ENCODE measurements at regions not wholly inside any gene's neighbourhood (a gene's known extent, or its start where the extent isn't known, plus 50 kb on each side); places are given as distances from the start of the nearest gene placed in this dataset.
"Not testable (repeated sequence)": the region's sequence is repeated elsewhere in the genome, so short reads cannot be mapped to it uniquely, and the experiment has no call there.

DNA sequence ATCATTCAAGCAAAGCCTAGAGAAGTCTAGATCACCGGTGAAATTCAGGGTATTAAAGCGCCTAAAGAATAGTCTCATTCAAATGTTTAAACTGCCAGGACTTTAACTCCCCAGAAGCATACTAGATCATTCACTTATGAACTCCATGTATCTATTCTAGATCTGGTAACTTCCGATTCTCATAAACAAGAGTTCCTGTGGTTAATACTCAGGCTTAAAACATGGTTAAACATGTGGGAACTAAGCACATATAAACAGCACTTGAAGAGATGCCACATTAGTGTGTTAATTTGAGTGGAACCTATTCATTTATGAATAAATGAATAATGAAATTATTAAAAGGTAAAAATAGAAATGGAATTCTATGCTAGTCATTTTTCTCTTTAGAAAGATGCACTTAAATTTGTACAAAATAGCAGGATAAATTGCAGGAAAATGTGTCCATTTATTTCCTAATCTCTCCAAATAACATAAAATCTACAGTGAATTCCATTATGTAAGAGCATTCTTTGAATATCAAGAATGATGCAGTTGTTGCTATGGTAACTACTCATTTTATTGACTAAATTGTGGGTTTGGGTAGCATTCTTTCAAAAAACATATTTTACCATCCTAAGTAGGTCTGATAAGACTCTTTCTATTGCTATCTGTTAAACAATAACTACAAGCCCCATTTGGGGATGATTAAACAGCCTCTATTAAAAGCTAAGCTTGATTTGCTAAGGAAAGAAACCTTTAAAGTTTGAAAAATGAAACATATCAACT, 147.6 kb upstream of the TMEM168 start:
- DNase-seq (ENCODE audit: low read depth, low spot score): no peak

DNA sequence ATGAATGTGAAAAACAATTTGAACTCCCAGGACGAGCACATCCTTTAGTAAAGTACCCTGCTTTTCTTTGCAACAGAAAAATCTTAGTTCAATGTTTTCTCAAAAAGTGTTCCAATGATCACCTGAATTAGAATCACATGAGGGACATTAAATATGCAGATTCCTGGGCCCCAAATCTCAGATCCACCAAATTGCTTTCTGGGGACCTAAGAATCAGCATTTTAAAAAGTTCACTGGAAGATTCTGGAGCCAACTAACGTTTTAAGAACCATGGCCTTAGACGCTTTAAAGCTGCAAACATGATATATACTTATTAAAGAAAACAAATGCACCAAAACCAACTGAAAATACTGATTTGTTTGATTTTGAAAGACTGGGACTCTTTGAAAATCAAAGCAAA, 143.4 kb upstream of the TMEM168 start:
- DNase-seq (ENCODE audit: low read depth, low spot score): no peak

DNA sequence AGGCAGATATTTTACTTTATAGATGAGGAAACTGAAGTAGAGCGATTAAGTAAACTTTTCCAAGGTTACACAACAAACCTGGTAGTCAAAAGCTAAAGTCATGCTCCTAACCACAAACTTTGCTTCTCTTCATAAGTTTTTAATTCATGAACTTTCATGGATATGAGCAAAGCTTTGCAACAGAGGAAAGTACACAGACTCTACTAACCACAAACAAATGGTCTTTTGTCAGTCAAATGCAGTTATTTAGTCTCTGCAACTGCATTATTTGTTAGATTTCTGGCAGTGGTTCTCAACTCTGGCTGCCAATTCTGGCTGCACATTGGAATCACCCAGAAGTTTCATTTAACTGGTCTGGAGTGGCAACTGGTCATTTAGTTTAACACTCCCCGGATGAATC, 140.6 kb upstream of the TMEM168 start:
- DNase-seq (ENCODE audit: low read depth, low spot score): no peak

DNA sequence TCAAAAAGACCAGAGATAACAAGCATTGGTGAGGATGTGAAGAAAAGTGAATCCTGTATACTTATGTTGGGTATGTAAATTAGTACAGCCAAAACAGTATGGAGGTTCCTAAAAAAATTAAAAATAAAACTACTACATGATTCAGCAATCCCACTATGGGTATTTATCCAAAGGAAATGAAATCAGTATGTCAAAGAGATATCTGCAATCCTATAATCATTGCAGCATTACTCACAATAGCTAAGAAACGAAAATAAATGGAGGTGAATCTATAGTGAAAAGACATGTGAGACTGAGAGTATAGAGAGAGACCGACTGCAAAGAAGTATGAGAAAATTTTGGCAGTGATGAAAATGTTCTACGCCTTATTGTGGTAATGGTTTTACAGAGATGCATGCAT, 139.2 kb upstream of the TMEM168 start:
- DNase-seq (ENCODE audit: low read depth, low spot score): no peak

DNA sequence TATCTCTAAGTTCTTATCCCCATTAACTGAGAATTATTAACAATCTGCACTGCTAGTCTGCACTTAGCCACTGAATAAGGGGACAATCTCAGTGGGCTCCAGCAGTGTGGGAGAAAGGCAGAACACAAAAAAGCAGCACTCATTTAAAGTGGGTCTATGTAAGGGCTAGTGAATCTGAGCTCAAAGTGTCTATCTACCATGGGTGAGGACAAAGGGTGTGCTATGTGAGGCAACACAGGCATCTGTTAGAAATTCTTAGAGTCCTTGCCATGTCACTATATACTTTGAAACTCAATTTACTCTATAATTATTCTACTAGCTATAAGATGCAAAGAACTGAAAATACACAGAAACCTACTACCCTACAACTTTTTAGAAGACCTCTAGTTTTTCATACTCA, 135.8 kb upstream of the TMEM168 start:
- no peak for DNase-seq (ENCODE audit: low read depth, low spot score)

DNA sequence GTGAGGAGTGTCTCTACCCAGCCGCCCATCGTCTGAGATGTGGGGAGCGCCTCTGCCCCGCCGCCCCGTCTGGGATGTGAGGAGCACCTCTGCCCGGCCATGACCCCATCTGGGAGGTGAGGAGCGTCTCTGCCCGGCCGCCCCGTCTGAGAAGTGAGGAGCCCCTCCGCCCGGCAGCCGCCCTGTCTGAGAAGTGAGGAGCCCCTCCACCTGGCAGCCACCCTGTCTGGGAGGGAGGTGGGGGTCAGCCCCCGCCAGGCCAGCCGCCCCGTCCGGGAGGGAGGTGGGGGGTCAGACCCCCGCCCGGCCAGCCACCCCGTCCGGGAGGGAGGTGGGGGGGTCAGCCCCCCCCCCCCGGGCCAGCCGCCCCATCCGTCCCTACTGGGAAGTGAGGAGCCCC, 132.4 kb upstream of the TMEM168 start:
- DNase-seq (ENCODE audit: low read depth, low spot score): not testable (repeated sequence)

DNA sequence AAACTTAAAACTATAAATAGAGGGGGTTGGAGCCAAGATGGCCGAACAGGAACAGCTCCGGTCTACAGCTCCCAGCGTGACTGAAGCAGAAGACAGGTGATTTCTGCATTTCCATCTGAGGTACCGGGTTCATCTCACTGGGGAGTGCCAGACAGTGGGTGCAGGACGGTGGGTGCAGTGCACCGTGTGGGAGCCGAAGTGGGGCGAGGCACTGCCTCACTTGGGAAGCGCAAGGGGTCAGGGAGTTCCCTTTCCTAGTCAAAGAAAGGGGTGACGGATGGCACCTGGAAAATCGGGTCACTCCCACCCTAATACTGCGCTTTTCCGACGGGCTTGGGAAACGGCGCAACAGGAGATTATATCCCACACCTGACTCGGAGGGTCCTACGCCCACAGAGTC, 126.2 kb upstream of the TMEM168 start:
- not testable (repeated sequence) for DNase-seq (ENCODE audit: low read depth, low spot score)

DNA sequence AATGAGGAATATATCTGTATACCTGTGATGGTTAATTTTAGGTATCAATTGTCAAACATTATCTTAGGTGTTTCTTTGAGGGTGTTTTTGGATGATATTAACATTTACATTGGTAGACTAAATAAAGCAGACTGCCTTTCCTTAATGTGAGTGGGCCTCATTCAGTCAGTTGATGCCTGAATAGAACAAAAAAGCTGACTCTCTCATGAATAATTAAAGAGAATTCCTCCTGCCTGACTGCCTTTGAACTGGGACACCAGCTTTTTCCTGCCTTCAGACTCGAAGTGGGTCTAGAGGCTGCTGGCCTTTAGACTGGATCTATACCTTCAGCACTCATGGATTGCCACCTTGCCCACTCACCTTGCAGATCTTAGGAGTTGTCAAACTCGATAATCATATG, 117.9 kb upstream of the TMEM168 start:
- DNase-seq (ENCODE audit: low read depth, low spot score): no peak

DNA sequence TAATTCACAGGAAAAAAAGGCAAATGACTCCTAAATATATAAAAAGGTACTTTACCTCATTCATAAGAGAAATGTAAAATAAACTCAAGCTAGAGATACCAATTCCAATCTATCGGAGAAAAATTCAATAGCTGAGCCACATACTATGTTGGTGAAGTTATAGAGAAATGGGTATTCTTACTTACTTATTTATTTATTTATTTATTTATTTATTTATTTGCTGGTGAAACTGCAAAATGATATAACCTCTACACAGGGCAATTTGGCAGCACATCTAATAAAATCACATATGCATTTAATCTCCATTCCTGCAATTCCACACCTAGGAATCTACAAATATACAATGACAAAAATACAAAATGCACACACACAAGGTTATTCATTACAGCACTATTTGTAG, 117.5 kb upstream of the TMEM168 start:
- DNase-seq (ENCODE audit: low read depth, low spot score): no peak

DNA sequence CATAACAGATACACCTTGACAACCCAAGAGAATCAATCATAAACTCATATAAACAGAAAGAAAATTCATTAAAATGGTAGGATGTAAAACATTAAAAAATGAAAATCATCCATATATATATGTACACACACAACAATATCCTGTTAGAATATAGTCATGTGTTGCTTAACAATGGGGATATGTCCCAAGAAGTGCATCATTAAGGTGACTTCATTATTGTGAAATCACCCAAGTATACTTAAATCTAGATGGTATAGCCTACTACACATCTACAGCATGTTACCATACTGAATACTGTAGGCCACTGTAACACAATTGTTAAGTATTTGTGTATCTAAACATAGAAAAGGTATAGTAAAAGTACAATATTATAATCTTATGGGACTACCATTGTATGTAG, 115.8 kb upstream of the TMEM168 start:
- no peak for DNase-seq (ENCODE audit: low read depth, low spot score)

DNA sequence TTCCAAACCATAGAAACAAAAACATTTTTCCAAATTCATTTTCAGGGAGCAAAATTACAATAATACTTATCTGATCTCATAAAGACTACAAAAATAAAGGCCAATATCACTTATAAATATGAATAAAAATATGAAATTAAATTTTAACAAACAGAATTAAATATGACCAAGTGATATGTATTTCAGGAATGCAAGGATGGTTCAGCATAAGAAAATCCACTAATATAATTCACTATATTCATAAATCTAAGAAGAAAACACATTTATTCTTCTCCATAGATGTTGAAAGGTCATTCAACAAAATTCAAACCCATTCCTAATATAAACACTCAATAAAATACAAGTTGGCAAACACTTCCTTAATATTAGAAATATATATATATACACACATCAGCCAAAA, 115.2 kb upstream of the TMEM168 start:
- DNase-seq (ENCODE audit: low read depth, low spot score): no peak

DNA sequence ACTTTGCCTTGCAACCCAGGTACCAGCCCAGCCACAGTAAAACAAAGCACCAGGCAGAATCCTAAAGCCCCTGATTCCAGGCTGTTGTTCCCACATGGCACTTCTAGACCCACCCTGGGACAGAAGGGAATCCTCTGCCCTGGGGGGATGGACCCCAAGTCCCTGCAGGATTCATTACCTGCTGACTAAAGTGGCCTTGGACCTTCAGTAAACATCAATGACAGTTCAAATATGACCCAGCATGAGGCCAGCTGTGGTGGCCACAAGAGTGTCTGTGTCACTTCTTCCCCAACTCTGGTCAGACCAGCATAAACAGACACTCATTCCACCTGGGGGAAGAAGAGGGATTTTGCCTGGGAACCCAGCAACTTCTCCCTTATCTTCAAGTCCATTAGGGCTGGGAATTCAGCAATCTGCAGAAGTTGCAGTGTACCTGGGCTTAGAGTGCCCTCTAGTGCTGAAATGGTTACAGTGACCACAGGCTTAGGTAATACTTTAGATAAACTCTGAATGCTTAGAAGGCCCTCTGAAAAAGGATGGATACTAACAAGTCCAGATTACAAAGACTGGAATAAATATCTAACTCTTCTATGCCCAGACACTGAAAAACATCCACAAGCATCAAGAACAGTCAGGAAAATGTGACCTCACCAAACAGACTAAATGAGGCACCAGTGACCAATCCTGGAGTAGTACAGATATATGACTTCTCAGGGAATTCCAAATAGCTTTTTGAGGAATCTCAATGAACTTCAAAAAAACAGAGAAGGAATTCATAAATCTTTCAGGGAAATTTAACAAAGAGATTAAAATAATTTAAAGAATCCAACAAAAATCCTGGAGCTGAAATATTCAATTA, 108.5 kb upstream of the TMEM168 start:
- peak; percentile 7 for DNase-seq (ENCODE audit: low read depth, low spot score)

DNA sequence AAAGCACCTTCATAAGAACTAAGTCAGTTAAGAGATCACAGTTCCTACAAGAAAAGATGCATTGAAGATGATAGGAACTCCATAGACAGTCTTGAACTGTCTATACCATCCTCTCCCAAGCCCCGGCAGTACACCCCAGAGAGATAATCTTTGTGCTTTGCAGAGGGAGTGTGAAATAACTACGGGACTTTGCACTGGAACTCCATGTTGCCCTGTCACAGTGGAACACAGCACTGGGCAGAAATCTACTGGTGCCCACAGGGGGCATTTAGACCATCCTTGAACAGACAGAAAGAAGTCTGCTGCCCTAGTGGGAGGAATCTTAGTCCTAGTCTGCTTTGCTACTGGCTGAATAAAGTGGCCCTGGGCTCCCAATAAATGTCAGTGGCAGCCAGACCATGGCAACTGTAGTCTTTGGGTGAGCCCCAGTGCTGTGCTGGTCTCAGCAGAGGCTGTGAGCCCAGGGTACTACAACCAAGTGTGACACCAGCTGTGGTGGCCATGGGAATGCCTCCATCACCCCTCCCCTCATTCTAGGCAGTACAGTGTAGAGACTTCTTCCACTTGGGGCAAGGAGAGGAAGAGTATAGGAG, 107.7 kb upstream of the TMEM168 start:
- DNase-seq (ENCODE audit: low read depth, low spot score): no peak

DNA sequence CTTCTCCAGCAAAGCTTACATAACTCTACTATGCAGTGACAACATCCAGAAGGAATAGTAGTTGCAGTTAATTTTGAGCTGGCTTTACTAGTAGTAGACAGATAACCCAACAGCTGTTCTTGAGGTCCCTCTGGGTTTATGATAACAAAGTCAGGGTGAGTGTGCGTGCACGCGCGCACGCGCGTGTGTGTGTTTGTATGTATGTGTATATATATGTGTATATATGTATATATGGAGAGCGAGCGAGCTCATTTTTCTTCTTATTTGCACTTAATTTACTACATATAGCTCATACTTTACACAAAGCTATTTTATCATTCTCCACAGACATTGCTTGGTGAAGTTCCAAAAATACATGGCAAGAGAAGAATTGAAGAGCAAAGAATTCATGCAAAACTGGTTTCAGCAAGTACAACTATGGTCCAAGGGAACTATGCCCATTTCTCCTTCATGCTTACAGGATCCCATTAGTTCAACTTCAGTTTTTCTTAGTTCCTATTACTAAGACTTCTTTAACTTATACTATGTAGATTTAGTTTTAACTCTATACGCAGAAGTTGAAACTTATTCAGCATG, 105.9 kb upstream of the TMEM168 start:
- no peak for DNase-seq (ENCODE audit: low read depth, low spot score)

DNA sequence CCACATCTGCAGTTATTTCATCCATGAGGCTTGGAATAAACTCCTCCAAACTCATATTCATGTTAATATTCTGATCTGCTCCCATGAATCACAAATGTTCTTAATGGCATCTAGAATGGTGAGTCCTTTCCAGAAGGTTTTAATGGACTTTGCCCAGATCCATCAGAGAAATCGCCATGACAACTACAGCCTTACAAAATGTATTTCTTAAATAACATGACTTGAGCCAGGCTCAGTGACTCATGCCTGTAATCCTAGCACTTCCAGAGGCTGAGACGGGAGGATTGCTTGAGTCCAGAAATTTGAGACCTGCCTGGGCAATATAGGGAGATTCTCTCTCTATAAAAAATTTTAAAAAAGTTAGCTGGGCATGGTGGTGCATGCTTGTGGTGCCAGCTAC, 102.1 kb upstream of the TMEM168 start:
- DNase-seq (ENCODE audit: low read depth, low spot score): no peak

DNA sequence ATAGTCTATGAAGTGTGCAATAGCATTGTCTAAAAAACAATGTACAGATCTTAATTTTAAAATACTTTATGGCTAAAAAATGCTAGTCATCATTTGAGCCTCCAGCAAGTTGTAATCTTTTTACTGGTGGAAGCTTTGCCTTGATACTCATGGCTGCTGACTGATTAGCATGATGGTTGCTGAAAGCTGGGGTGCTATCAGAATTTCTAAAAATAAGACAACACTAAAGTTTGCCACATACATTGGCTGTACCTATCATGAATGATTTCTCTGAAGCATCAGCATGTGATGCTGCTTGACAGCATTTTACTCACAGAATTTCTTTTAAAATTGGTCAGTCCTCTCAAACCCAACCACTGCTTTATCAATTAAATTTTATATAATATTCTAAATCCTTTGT, 101.5 kb upstream of the TMEM168 start:
- DNase-seq (ENCODE audit: low read depth, low spot score): no peak

DNA sequence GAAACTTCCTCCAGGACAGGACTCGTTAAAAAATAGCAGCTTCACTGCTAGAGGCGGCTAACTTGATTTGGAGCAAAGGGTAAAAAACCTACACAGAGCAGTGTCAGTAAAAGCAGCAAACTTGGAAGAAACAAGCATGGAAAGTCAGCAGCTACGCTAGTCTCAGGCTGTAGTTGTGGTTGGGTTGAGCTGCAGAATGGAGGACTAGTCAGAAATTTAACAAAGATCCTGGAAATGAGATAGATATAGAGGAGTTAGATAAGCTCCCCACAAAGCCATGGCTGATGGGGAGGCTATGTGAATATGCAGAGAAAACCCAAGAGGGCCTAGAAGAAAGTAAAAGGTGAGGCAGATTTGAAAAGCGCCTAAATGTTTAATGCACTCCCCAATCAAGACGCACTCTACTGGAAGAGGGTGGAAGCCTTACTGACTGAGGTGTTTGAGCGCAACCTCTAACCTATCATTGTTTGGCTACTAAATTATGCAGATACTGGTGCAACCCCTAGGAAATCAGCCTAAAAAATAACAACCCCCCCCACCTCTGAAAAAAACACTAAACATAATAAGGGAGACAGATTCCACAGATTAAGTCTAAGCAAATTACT, 99.7 kb upstream of the TMEM168 start:
- DNase-seq (ENCODE audit: low read depth, low spot score): no peak

DNA sequence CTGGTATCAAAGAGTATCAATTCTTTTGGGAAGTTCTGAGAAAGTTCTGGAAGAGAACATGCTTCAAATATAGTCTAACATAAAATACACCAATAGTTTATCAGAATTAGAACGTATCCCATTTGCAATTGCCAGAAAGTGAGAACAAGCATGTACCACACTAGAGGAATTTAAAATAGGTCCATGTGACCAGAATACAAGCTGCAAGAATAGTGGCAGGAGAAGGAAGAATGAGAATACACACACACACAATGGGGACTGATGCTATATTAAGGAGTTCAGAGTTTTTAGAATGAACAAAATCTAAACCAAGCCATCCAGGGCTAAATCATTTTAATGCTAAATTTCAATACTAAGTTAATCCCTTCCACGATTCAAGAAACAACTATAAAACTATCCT, 99.1 kb upstream of the TMEM168 start:
- DNase-seq (ENCODE audit: low read depth, low spot score): no peak

DNA sequence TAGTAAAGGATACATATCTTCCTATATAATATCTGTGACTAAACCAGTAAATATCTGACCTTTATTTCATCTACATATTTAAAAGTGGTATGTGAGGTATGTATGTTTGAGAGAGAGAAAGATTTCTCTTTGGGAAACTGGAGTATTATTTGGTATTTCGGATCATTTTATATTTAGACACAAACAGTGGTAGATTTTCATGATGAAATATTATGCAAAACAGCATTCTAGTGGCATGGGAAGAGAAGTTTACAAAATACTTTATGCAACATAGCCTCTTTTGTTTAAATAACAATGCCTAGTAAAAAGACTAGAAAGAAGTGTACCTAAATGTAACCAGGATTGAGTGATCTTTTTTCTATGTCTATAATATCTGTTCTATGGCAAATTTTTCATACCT, 98.6 kb upstream of the TMEM168 start:
- DNase-seq (ENCODE audit: low read depth, low spot score): no peak

DNA sequence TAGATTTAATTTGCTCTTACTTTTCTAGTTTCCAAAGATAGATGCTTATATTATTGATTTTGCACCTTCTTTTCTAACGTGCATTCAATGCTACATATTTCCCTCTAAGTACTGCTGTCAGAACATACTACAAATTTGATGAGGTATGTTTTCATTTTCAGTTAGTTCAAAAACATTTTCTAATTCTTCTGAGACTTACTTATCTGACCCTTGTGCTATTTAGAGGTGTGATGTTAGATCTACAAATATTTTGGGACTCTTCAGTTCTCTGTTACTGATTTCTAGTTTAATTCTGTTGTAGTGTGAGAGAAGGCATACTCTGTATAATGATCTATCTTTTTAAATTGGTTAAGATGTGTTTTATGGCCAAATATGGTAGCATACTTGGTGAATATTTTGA, 97.8 kb upstream of the TMEM168 start:
- no peak for DNase-seq (ENCODE audit: low read depth, low spot score)

DNA sequence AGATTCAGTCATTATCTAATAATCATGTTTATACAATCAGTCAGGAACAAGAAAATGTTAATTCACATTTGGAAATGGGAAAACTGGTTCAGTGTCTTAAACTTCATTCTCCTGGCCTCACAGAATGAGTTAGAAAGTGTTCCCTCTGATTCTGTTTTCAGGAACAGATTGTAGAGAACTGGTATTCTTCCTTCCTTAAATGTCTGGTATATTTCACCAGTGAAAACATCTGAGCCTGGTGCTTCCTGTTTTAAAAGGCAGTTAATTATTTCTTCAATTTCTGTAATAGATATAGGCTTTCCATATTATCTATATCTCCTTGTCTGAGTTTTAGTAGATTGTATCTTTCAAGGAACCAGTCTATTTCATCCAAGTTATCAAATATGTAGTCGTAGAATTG, 97.1 kb upstream of the TMEM168 start:
- no peak for DNase-seq (ENCODE audit: low read depth, low spot score)

DNA sequence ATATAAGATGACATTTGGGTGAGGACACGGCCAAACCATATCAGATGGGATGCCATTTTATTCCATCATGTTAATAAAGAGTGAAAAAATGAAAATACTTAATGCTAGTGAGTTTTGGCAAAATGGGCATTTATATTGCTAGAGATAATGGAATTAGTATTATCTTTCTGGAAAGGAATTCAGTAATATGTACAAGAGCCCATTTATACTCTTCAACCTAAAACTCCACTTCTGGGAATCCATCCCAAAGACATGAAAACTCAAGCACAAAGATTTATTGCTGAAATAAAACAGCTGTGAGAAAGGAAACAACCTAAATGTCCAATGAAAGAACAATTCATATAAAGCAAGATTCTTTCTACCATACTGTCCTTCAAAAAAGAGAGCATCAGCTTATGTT, 96.0 kb upstream of the TMEM168 start:
- DNase-seq (ENCODE audit: low read depth, low spot score): no peak

All from activated CD4-positive, CD25-positive, alpha-beta regulatory T cell treated with anti-CD3 and anti-CD28 coated beads, Interleukin-2, amount 50 U/mL, for 16 hours (primary cell).